ENCODE measurements at regions not wholly inside any gene's neighbourhood (a gene's known extent, or its start where the extent isn't known, plus 50 kb on each side); places are given as distances from the start of the nearest gene placed in this dataset.
"Not testable (repeated sequence)": the region's sequence is repeated elsewhere in the genome, so short reads cannot be mapped to it uniquely, and the experiment has no call there.

- DNase-seq (ENCODE audit: low read depth in 2 of 2) = no peak
These were observed 115.2 kb upstream of the OTUD4 start for GRCh38 chr4:145295547-145295946.

GRCh38 chr4:145295122-145295521 lies 114.7 kb upstream of the OTUD4 start:
- no peak for DNase-seq (ENCODE audit: low read depth in 2 of 2)

- no peak for DNase-seq (ENCODE audit: low read depth in 2 of 2)
These were observed 113.3 kb upstream of the OTUD4 start for GRCh38 chr4:145293658-145294057.

- no peak for DNase-seq (ENCODE audit: low read depth in 2 of 2)
These were observed 110.6 kb upstream of the OTUD4 start for GRCh38 chr4:145290955-145291354.

GRCh38 chr4:145289403-145290076 lies 109.2 kb upstream of the OTUD4 start:
- no peak for DNase-seq (ENCODE audit: low read depth in 2 of 2)

- no peak for DNase-seq (ENCODE audit: low read depth in 2 of 2)
These were observed 107.0 kb upstream of the OTUD4 start for GRCh38 chr4:145287351-145287750.

GRCh38 chr4:145285928-145286327 lies 105.5 kb upstream of the OTUD4 start:
- no peak for DNase-seq (ENCODE audit: low read depth in 2 of 2)

GRCh38 chr4:145283909-145284308 lies 103.5 kb upstream of the OTUD4 start:
- DNase-seq (ENCODE audit: low read depth in 2 of 2) = no peak

GRCh38 chr4:145281951-145282350 lies 101.6 kb upstream of the OTUD4 start:
- DNase-seq (ENCODE audit: low read depth in 2 of 2) = no peak

- no peak for DNase-seq (ENCODE audit: low read depth in 2 of 2)
These were observed 100.8 kb upstream of the OTUD4 start for GRCh38 chr4:145281224-145281623.

GRCh38 chr4:145280541-145280940 lies 100.2 kb upstream of the OTUD4 start:
- DNase-seq (ENCODE audit: low read depth in 2 of 2) = no peak

GRCh38 chr4:145279122-145279960 lies 99.0 kb upstream of the OTUD4 start:
- no peak for DNase-seq (ENCODE audit: low read depth in 2 of 2)

GRCh38 chr4:145278341-145279121 lies 98.1 kb upstream of the OTUD4 start:
- DNase-seq (ENCODE audit: low read depth in 2 of 2) = no peak

GRCh38 chr4:145277011-145277410 lies 96.6 kb upstream of the OTUD4 start:
- no peak for DNase-seq (ENCODE audit: low read depth in 2 of 2)

- no peak for DNase-seq (ENCODE audit: low read depth in 2 of 2)
These were observed 95.7 kb upstream of the OTUD4 start for GRCh38 chr4:145276050-145276449.

GRCh38 chr4:145271194-145271593 lies 90.8 kb upstream of the OTUD4 start:
- no peak for DNase-seq (ENCODE audit: low read depth in 2 of 2)

- DNase-seq (ENCODE audit: low read depth in 2 of 2) = no peak
These were observed 86.5 kb upstream of the OTUD4 start for GRCh38 chr4:145266881-145267280.

- DNase-seq (ENCODE audit: low read depth in 2 of 2) = no peak
These were observed 79.7 kb upstream of the OTUD4 start for GRCh38 chr4:145260091-145260490.

GRCh38 chr4:145255311-145255710 lies 74.9 kb upstream of the OTUD4 start:
- DNase-seq (ENCODE audit: low read depth in 2 of 2) = not testable (repeated sequence)

GRCh38 chr4:145252190-145252589 lies 71.8 kb upstream of the OTUD4 start:
- DNase-seq (ENCODE audit: low read depth in 2 of 2) = no peak

- no peak for DNase-seq (ENCODE audit: low read depth in 2 of 2)
These were observed 71.0 kb upstream of the OTUD4 start for GRCh38 chr4:145251391-145251790.

GRCh38 chr4:145248971-145249370 lies 68.6 kb upstream of the OTUD4 start:
- DNase-seq (ENCODE audit: low read depth in 2 of 2) = no peak

Measured in stimulated activated CD4-positive, alpha-beta T cell treated with anti-CD3 and anti-CD28 coated beads, Interleukin-1b, Interleukin-23, amount 100 ng/mL, for 4 hours (primary cell).